ENCODE measurements at regions not wholly inside any gene's neighbourhood (a gene's known extent, or its start where the extent isn't known, plus 50 kb on each side); places are given as distances from the start of the nearest gene placed in this dataset.

DNA sequence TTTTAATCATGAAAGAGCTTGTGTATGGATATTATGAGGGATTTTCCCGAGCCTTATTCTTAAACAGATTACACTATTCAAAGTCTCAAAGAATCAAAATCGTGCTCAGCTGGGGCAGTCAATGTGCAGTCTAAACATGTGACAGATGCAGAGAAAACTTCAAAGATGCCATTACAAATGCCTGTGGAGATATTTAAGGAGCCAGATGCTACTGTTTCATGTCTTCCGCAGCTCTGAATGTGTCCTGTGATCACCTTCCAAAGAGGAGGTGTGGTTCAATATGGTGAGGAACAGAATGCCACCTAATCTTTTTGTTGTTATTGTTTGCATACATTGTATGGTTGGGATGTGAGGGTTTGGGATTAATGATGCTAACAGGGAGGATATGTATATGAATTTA, 593.3 kb upstream of the ARRDC3 start:
- TF ChIP-seq, protein P1, sequence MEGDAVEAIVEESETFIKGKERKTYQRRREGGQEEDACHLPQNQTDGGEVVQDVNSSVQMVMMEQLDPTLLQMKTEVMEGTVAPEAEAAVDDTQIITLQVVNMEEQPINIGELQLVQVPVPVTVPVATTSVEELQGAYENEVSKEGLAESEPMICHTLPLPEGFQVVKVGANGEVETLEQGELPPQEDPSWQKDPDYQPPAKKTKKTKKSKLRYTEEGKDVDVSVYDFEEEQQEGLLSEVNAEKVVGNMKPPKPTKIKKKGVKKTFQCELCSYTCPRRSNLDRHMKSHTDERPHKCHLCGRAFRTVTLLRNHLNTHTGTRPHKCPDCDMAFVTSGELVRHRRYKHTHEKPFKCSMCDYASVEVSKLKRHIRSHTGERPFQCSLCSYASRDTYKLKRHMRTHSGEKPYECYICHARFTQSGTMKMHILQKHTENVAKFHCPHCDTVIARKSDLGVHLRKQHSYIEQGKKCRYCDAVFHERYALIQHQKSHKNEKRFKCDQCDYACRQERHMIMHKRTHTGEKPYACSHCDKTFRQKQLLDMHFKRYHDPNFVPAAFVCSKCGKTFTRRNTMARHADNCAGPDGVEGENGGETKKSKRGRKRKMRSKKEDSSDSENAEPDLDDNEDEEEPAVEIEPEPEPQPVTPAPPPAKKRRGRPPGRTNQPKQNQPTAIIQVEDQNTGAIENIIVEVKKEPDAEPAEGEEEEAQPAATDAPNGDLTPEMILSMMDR (IDR thresholded peaks at IDR 0.05) = no peak
- TF ChIP-seq, protein P2, sequence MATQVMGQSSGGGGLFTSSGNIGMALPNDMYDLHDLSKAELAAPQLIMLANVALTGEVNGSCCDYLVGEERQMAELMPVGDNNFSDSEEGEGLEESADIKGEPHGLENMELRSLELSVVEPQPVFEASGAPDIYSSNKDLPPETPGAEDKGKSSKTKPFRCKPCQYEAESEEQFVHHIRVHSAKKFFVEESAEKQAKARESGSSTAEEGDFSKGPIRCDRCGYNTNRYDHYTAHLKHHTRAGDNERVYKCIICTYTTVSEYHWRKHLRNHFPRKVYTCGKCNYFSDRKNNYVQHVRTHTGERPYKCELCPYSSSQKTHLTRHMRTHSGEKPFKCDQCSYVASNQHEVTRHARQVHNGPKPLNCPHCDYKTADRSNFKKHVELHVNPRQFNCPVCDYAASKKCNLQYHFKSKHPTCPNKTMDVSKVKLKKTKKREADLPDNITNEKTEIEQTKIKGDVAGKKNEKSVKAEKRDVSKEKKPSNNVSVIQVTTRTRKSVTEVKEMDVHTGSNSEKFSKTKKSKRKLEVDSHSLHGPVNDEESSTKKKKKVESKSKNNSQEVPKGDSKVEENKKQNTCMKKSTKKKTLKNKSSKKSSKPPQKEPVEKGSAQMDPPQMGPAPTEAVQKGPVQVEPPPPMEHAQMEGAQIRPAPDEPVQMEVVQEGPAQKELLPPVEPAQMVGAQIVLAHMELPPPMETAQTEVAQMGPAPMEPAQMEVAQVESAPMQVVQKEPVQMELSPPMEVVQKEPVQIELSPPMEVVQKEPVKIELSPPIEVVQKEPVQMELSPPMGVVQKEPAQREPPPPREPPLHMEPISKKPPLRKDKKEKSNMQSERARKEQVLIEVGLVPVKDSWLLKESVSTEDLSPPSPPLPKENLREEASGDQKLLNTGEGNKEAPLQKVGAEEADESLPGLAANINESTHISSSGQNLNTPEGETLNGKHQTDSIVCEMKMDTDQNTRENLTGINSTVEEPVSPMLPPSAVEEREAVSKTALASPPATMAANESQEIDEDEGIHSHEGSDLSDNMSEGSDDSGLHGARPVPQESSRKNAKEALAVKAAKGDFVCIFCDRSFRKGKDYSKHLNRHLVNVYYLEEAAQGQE (IDR thresholded peaks at IDR 0.05; ENCODE audit: insufficient read depth in 1 of 2, low read depth in 2 of 2, low read length in 1 of 2) = no peak
